HS-27A (cell line): ENCODE measurements at regions not wholly inside any gene's neighbourhood (a gene's known extent, or its start where the extent isn't known, plus 50 kb on each side); places are given as distances from the start of the nearest gene placed in this dataset.

Experiments used
- DNase-seq: peaks from one replicate; pipeline ENCODE4 v3.0.0-alpha.2; 2012; ENCODE audit warnings: low read depth, missing footprints

- DNase-seq, result no peak
These were observed 563.1 kb upstream of the FRG1 start for GRCh38 chr4:189377569-189377968.

DNA sequence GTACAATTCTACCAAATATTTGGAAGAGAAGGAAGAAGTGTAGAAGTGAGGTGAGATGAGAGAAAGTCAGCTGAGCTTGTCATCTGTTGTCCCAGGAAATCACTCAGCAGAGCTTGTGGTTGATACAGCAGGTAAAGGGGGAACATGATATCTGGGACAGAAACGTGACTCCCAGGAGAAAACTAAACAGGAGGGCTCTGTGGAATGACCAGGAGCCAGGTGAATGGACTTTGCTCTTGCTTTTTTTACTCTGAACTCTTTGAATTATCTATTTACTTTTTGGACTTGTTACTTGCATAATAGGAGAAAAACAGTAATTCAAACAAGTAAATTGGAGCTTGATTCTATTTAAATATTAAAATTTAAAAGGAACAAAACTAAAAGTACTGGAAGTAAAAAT lies 555.6 kb upstream of the FRG1 start:
- no peak for DNase-seq

DNA sequence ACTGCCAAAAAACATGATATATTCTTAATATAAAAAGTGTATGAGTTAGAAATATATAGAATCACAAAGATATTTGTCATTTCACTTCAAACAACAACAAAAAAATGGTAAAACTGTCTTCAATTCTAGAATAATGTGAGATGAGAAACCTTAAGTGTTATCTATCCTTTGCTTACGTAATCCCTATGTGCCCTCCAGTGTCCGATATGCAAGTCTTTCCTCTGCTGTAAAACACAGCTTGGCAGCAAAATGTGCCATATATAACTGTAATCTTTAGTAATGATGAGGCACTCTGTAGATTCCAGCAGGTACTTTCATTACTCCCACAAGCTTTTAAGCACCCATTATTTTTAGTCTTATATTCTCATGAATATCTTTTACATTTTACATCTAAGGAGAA lies 555.1 kb upstream of the FRG1 start:
- no peak for DNase-seq

- no peak for DNase-seq
These were observed 544.2 kb upstream of the FRG1 start for GRCh38 chr4:189396435-189396834.

- no peak for DNase-seq
These were observed 536.4 kb upstream of the FRG1 start for GRCh38 chr4:189404271-189404670.

GRCh38 chr4:189409158-189409557 lies 531.5 kb upstream of the FRG1 start:
- no peak for DNase-seq

GRCh38 chr4:189414021-189414420 lies 526.7 kb upstream of the FRG1 start:
- DNase-seq, result no peak

- DNase-seq, result no peak
These were observed 520.1 kb upstream of the FRG1 start for GRCh38 chr4:189420572-189420971.

DNA sequence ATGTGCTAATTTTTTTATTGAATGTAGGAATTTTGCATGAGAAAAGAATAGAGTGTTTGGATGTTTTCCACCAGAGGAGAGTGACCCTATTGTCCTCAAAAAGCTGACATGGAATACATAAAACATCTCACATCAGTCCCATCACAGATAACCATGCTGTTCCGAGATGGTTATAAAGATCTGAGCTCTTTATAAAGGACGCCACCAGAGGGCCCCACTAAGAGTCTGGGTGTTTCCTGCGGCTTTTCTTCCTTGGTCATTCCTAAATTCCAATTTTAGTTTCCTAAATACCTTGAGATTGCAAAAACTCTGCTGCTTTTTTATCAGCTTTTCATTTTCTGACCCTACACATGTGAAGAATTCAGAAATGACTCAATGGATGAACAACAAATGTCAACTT lies 504.5 kb upstream of the FRG1 start:
- DNase-seq, result no peak

DNA sequence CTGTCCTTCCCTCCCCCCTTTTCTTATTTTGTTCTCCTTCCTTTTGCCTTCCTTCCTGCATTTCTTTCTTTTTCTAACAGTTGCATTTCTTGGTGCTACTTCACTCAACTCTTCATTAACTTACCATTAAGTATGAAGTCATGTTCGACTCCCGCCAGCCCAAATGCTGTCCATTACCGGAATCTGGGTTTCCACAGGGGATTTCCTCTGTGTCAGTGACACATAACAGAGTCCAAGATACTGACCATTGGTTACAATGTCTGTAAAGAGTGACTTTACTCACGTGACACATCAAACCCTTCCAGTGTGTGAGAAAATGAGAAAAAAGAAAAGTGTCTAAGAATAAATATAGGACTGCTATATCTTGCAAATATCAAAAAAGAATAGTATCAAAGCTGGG lies 500.0 kb upstream of the FRG1 start:
- DNase-seq, result no peak

- no peak for DNase-seq
These were observed 497.3 kb upstream of the FRG1 start for GRCh38 chr4:189443341-189443740.

- no peak for DNase-seq
These were observed 495.1 kb upstream of the FRG1 start for GRCh38 chr4:189445613-189446012.

DNA sequence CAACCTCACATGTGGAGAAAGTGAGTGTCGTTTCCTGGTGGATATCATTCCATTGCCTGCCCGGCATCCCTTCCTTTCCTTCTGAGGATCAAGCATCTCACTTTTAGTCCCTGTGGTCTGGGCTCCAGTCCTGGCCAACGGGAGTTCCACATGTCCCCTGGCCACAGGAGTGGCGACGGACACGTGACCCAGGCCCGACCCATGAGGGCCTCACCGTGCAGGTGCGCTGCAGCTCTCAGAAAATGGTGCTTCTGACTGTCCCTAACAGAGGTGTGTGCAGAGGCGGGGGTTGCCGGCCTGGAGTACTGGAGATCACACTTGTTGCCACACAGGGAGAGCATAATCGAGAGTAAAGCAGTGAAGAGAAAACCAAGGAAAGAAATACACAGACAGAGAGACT lies 476.9 kb upstream of the FRG1 start:
- DNase-seq, result no peak

- no peak for DNase-seq
These were observed 446.3 kb upstream of the FRG1 start for GRCh38 chr4:189494407-189494806.

- DNase-seq, result no peak
These were observed 443.2 kb upstream of the FRG1 start for GRCh38 chr4:189497516-189497915.

DNA sequence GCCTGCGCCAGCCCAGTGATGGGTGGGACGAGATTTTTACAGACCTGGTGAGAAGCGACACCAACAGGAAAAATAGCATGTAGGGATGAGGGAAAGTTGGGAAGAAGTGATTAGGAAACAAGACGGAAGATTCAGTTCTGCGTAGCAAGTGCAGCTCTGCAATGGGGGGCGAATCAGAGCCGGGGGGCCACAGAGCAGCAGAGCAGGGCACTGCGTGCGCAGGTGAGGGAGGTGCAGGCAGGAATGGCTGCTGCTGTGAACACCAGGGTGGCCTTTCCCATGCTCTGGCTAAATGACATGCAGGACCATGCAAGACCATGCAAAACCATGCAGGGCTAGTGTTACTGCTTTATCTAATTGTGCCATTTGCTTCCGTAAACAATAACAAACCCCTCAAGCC lies 442.7 kb upstream of the FRG1 start:
- DNase-seq, result no peak

- DNase-seq, result no peak
These were observed 442.2 kb upstream of the FRG1 start for GRCh38 chr4:189498457-189498856.

DNA sequence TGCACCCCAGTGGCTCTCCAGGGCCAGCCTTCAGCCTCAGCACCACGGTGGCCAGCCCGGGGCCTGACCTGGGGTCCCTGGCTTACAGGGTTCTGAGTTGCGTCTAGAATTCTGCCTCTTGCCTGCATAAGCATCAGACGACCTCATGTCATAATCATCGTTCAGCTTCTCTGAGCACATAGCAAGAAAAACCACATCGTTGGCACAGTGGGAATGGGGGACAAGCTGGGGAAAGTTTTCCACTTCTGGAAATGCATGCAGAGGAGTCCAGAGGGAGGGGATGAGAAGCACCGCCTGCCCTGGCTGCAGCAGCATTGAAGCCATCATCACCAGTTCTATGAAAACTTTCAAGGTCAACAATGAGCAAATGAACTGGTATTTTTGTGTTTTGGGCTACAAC lies 441.0 kb upstream of the FRG1 start:
- DNase-seq, result no peak

DNA sequence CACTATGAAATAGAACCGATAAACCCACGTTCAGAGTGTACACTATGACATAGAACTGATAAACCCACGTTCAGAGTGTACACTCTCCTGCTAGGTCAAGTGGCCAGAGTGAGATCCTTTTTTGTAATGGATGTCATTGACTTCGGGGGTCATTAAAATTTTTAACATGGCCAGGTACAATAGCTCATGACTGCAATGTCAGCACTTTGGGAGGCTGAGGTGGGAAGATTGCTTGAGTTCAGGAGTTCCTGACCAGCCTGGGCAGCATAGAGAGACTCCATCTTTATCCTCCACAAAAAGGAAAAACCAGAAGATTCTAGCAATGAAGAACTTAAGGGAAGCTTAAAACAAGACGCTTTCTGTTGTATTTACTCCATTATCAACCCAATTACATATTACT lies 439.7 kb upstream of the FRG1 start:
- no peak for DNase-seq

DNA sequence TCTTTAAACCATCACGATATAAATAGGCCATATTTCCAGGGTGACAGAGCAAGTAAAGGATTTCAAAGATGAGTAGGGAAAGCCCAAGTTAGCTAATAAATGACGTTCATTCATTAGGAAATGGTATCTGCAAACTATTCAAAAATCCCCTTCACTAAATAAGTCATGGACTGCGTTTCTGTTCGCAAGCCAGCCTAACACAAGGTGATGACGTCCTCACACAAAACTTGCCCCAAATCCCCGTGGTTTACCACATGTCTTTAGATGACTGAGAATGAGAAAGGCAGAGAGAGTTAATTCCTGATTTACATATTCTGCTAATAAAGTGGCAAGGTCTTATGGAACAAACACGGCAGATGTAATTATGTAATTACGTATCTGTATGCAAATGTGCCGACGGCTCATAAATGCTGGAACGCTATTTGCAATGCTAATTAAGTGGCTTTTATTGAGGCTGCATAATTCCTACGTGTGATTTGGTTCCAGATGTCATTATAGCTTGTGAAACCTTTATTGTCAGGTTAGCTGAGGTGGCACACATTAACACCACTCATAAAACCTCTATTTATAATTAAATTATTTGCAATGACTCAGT lies 437.7 kb upstream of the FRG1 start:
- DNase-seq, result no peak

- DNase-seq, result no peak
These were observed 436.5 kb upstream of the FRG1 start for GRCh38 chr4:189504220-189504619.

- DNase-seq, result no peak
These were observed 435.3 kb upstream of the FRG1 start for GRCh38 chr4:189505380-189505779.

- DNase-seq, result no peak
These were observed 434.6 kb upstream of the FRG1 start for GRCh38 chr4:189506080-189506479.

GRCh38 chr4:189507060-189507459 lies 433.6 kb upstream of the FRG1 start:
- DNase-seq, result no peak

DNA sequence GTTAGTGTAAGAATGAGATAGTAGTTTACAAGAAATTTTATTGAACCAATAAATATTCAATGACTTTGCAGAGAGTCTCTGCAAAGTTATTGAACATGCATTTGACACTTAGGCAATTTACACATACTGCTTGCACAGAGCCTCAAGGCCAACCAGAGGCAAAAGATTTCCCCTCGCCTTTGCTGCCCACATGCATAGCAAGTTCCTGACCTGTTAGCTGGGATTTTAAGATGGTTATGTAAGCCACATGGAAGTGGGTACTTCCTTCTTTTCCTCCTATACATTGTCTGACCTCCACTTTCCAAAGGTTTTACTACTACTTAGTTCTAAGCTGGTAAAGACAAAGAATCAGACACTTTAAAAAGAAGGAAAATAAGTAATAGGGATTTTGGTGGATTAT lies 430.1 kb upstream of the FRG1 start:
- DNase-seq, result no peak
